ENCODE measurements at regions not wholly inside any gene's neighbourhood (a gene's known extent, or its start where the extent isn't known, plus 50 kb on each side); places are given as distances from the start of the nearest gene placed in this dataset.

DNA sequence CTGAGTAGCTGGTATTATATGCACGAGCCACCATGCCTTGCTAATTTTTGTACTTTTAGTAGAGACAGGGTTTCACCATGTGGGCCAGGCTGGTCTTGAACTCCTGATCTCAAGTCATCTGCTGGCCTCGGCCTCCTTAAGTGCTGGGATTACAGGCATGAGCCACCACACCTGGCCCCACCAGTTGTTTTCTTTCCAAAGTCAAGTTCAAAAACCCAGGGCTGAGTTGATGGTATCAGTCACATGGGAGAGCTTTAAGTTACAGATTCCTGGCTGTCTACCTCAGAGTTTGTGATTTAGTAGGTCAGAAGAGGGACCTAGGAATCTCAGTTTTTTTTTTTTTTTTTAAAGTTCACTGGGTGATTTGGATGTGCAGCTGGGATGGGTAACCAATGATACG lies 107.7 kb downstream of the SCP2D1 start:
- TF ChIP-seq, protein P1, sequence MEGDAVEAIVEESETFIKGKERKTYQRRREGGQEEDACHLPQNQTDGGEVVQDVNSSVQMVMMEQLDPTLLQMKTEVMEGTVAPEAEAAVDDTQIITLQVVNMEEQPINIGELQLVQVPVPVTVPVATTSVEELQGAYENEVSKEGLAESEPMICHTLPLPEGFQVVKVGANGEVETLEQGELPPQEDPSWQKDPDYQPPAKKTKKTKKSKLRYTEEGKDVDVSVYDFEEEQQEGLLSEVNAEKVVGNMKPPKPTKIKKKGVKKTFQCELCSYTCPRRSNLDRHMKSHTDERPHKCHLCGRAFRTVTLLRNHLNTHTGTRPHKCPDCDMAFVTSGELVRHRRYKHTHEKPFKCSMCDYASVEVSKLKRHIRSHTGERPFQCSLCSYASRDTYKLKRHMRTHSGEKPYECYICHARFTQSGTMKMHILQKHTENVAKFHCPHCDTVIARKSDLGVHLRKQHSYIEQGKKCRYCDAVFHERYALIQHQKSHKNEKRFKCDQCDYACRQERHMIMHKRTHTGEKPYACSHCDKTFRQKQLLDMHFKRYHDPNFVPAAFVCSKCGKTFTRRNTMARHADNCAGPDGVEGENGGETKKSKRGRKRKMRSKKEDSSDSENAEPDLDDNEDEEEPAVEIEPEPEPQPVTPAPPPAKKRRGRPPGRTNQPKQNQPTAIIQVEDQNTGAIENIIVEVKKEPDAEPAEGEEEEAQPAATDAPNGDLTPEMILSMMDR (IDR thresholded peaks at IDR 0.05; ENCODE audit: low read depth, low read length): no peak
- no peak for DNase-seq (ENCODE audit: extremely low read depth, low read depth)

DNA sequence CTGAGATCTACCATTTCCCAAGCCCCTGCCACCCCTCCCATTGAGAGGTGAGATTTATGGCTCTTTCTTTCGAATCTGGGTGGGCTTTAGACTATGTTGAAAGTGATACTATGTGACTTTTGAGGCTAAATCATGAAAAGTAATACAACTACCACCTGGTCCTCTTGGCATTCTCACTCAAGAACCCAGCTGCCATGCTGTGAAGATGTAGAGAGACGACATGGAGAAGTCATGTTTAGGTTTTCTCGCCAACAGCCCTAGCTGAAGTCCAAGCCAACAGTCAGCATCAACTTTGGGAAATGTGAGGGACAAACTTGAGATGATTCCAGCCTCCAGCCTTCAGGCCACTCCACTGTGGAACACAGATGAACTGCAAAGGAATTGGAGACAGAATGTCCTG lies 108.7 kb downstream of the SCP2D1 start:
- DNase-seq (ENCODE audit: extremely low read depth, low read depth): no peak
- TF ChIP-seq, protein P1 (IDR thresholded peaks at IDR 0.05; ENCODE audit: low read depth, low read length): no peak

DNA sequence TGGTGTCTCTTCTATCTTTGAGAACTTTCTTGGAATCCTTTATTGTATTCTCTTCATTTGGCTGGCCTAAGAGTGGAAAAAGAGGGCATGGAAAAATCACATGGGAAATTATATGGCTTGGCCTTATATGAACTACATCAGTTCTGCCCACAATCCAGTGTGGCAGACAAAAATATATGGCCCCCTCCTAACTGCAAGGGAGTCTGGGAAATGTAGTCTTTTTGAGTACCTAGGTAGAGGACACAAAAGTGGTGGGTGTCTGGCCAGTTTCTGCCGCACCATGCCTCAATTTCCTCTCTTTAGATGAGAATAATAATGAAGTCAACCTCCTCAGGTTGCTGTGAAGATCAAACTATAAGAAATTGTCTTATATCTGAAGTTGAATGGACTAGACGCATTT lies 109.3 kb downstream of the SCP2D1 start:
- TF ChIP-seq, protein P1 (IDR thresholded peaks at IDR 0.05; ENCODE audit: low read depth, low read length): no peak
- DNase-seq (ENCODE audit: extremely low read depth, low read depth): no peak

DNA sequence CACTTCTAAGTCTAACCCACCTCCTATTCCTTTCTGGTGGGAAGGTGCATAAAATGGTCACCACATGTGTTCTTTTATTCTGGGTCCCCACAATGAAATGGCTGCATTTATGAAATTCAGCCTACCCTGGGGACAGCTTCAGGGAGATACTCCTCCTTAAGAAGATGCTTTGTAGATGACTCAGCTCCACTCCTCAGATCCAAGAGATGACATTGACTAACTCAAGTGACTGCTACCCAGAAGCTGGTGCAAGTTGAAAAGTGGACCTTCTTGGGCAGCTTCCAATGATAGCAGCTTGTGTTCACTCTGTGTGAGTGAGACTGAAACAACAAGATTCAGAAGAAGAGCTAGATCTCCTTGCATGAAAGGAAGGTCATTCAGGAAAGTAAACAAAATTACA lies 113.4 kb downstream of the SCP2D1 start:
- DNase-seq (ENCODE audit: extremely low read depth, low read depth): no peak

DNA sequence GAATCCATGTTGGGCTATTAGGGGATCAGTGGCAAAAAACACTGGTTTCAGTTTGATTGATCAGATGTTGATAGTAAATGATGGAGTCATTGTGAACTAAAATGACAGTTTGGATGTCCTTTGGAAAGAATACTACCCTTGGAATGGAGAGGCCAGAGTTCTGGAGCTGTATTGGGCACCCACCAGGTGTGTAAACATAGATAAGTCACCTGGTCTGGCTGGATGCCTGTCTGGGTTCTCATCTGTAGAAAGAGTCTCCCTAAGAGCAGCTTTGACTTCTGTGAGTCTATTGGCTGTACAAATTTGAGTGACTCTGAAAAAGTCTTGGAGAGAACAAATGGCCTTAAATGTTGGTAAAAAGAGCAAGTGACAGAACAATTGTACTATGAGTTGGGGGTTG lies 115.0 kb downstream of the SCP2D1 start:
- no peak for DNase-seq (ENCODE audit: extremely low read depth, low read depth)
- TF ChIP-seq, protein P1 (IDR thresholded peaks at IDR 0.05; ENCODE audit: low read depth, low read length): no peak

More for the DNA sequence above, 113.4 kb downstream of the SCP2D1 start:
- TF ChIP-seq, protein P1 (IDR thresholded peaks at IDR 0.05; ENCODE audit: low read depth, low read length): no peak

DNA sequence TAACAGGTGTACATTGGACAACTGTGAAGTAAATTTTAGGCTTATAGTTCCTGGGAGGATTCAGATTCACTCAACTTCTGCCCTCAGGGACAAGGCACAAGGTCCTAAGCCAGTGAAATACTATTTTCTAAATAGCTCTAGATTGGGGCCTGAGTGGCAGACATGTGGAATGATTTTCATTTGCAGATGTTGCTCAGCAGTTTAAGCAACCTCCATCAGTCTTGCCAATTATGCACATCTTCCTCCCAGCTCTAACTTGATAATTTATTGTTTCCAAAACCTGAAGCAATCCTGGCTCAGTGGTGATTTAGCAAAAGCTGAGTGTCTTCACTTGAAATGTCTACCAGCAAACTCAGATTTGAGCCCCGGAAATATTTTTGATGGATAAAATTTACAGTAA lies 116.2 kb downstream of the SCP2D1 start:
- no peak for DNase-seq (ENCODE audit: extremely low read depth, low read depth)
- TF ChIP-seq, protein P1 (IDR thresholded peaks at IDR 0.05; ENCODE audit: low read depth, low read length): no peak

DNA sequence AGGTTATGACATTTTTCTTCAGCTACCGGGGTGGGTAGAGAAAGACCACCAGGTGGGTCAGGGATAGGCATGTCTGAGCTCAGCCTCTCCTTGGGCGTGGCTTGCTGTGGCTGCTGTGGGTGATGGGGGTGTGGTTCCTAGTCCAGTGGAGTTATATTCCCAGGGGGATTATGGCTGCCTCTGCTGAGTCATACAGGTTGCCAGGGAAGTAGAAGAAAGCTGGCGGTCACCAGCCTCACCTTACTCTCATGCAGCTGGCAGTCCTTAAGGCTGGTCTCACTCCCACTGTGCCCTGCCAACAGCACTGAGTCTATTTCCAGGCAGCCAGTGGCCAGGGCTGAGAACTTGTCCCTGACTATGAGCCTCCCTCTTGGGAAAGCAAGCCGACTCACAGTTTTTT lies 130.0 kb downstream of the SCP2D1 start:
- TF ChIP-seq, protein P1 (IDR thresholded peaks at IDR 0.05; ENCODE audit: low read depth, low read length): no peak
- DNase-seq (ENCODE audit: extremely low read depth, low read depth): no peak
